ENCODE measurements at regions not wholly inside any gene's neighbourhood (a gene's known extent, or its start where the extent isn't known, plus 50 kb on each side); places are given as distances from the start of the nearest gene placed in this dataset.

DNA sequence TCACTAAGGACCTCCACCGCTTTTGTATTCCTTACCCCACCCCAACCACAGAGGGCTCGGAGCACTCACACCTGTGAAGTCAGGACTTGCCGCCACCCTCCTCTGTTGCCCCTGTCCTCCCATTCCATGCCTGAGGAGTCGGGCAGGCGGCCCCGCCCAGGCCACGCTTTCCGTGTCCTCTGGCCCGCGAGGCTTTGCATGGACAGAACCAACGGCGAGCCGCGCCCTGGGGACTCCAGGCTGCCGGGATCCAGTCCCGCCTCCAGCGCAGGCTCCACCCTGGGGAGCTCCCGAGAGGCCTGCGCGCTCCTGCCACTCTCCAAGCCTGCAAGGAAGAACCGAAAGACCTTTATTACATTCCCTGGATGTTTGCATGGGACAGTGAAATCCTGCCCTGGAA is 366.4 kb upstream of the POM121L12 start:
- TF ChIP-seq, protein P1, sequence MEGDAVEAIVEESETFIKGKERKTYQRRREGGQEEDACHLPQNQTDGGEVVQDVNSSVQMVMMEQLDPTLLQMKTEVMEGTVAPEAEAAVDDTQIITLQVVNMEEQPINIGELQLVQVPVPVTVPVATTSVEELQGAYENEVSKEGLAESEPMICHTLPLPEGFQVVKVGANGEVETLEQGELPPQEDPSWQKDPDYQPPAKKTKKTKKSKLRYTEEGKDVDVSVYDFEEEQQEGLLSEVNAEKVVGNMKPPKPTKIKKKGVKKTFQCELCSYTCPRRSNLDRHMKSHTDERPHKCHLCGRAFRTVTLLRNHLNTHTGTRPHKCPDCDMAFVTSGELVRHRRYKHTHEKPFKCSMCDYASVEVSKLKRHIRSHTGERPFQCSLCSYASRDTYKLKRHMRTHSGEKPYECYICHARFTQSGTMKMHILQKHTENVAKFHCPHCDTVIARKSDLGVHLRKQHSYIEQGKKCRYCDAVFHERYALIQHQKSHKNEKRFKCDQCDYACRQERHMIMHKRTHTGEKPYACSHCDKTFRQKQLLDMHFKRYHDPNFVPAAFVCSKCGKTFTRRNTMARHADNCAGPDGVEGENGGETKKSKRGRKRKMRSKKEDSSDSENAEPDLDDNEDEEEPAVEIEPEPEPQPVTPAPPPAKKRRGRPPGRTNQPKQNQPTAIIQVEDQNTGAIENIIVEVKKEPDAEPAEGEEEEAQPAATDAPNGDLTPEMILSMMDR (conservative IDR thresholded peaks at IDR 0.05 in 1 of 2, IDR thresholded peaks at IDR 0.05 in 1 of 2; ENCODE audit: extremely low read depth in 1 of 2, insufficient read depth in 1 of 2, low read depth in 1 of 2, low read length in 2 of 2), result no peak
- TF ChIP-seq EZH2 (IDR thresholded peaks at IDR 0.05; ENCODE audit: borderline replicate concordance, low read length), result no peak

Measured in mammary epithelial cell (primary cell).